HCT116 (cell line): ENCODE measurements at regions not wholly inside any gene's neighbourhood (a gene's known extent, or its start where the extent isn't known, plus 50 kb on each side); places are given as distances from the start of the nearest gene placed in this dataset.

ENCODE experiments used
- ATAC-seq: fragments of 200-7000 bp; cut with Tn5 transposase; 2 replicates; pipeline ENCODE4 v1.9.1; 2020; ENCODE audit warnings: mild to moderate bottlenecking, moderate library complexity
- BruUV-seq: library from RNA; stranded (reverse); fragments of 400-500 nt; replicated peaks from 2 replicates; lab custom pipeline; 2021; lab: Mats Ljungman, UMichigan
- CTCF ChIA-PET: fragments of 300-600 bp; sonication (Branson Sonifier 250); formaldehyde crosslinking; loops from one replicate; lab custom pipeline; 2021; ENCODE audit warnings: antibody characterized with exemption; lab: Charles Lee
- POLR2A ChIA-PET: fragments of 300-600, 350-600 bp; sonication (Branson Sonifier 250); formaldehyde crosslinking; loops from one replicate; lab custom pipeline; 2021; ENCODE audit warnings: antibody characterized with exemption; lab: Charles Lee
- RAD21 ChIA-PET, 2 experiments: fragments of 300-600 bp; sonication (Branson Sonifier 250); formaldehyde crosslinking; loops; one replicate each; lab custom pipeline; 2023; ENCODE audit warnings: low total read pairs in 2 of 2; ENCODE audit not compliant: uncharacterized antibody in 2 of 2, unreplicated experiment in 2 of 2, low non-redundant PET in 1 of 2; lab: Charles Lee
- DNase-seq: peaks from one replicate; pipeline ENCODE4 v3.0.0-alpha.2; 2010; ENCODE audit warnings: low read depth, low spot score
- H2AFZ ChIP-seq: fragments of 200-600 bp; shearing (Covaris generic), sonication (generic); 2 replicates; pipeline ENCODE4 v1.6.1; 2017; ENCODE audit warnings: low read depth, mixed run types, mixed read lengths, antibody characterized with exemption, low read length; ENCODE audit not compliant: poor library complexity, severe bottlenecking
- H3K27ac ChIP-seq: 2 replicates; pipeline ENCODE4 v1.5.1; 2012; ENCODE audit warnings: low read depth, low read length
- H3K27me3 ChIP-seq: fragments of 200-600 bp; sonication (generic); 2 replicates; pipeline ENCODE4 v1.6.1; 2016; ENCODE audit warnings: mixed run types, low read length, mixed read lengths; ENCODE audit not compliant: insufficient read depth
- H3K36me3 ChIP-seq, 2 experiments: fragments of 200-500 bp in 1 of 2; fragments of 200-600 bp in 1 of 2; sonication (Bioruptor generic) in 1 of 2; sonication (generic) in 1 of 2; 2 replicates each; pipeline versions ENCODE4 v1.5.1 to v1.6.1; 2014 to 2016; ENCODE audit warnings: low read length in 2 of 2, inconsistent platforms in 1 of 2, mixed read lengths in 1 of 2, mixed run types in 1 of 2; ENCODE audit not compliant: insufficient read depth in 2 of 2, control insufficient read depth in 1 of 2
- H3K4me1 ChIP-seq, 2 experiments: fragments of 200-600 bp in 1 of 2; sonication (generic) in 1 of 2; 2 replicates each; pipeline versions ENCODE4 v1.5.1 to v1.6.1; 2012 to 2017; ENCODE audit warnings: low read length in 2 of 2, inconsistent platforms in 1 of 2, mild to moderate bottlenecking in 1 of 2, mixed read lengths in 1 of 2, mixed run types in 1 of 2, moderate library complexity in 1 of 2; ENCODE audit not compliant: insufficient read depth in 2 of 2, control insufficient read depth in 1 of 2
- H3K4me2 ChIP-seq: fragments of 200-600 bp; sonication (generic); 2 replicates; pipeline ENCODE4 v1.6.1; 2017; ENCODE audit warnings: mixed run types, low read length, mixed read lengths
- H3K4me3 ChIP-seq, 2 experiments: fragments of 200-600 bp in 1 of 2; sonication (generic) in 1 of 2; replicated peaks in 1 of 2; 2 replicates each; pipeline ENCODE4 v1.5.1; 2011 to 2016; ENCODE audit warnings: low read length in 2 of 2, control low read depth in 1 of 2, low read depth in 1 of 2, mild to moderate bottlenecking in 1 of 2, mixed read lengths in 1 of 2, mixed run types in 1 of 2
- H3K79me2 ChIP-seq: fragments of 200-600 bp; sonication (generic); 2 replicates; pipeline ENCODE4 v1.6.1; 2017; ENCODE audit warnings: mild to moderate bottlenecking, mixed run types, low read length, moderate library complexity, mixed read lengths; ENCODE audit not compliant: insufficient read depth
- H3K9ac ChIP-seq: fragments of 200-600 bp; sonication (generic); 2 replicates; pipeline ENCODE4 v1.6.1; 2016; ENCODE audit warnings: low read length, mixed read lengths
- H3K9me2 ChIP-seq: fragments of 200-600 bp; sonication (generic), shearing (Covaris generic); 2 replicates; pipeline ENCODE4 v1.6.1; 2017; ENCODE audit warnings: mixed run types, mild to moderate bottlenecking, moderate library complexity; ENCODE audit not compliant: insufficient read depth
- H3K9me3 ChIP-seq, 2 experiments: fragments of 200-500 bp in 1 of 2; fragments of 200-600 bp in 1 of 2; sonication (Bioruptor generic) in 1 of 2; sonication (generic) in 1 of 2; 2 replicates each; pipeline ENCODE4 v1.6.1; 2014 to 2017; ENCODE audit warnings: low read length in 2 of 2, mixed read lengths in 2 of 2, inconsistent platforms in 1 of 2, low read depth in 1 of 2, mild to moderate bottlenecking in 1 of 2, mixed run types in 1 of 2, moderate library complexity in 1 of 2; ENCODE audit not compliant: control insufficient read depth in 1 of 2, insufficient read depth in 1 of 2
- H4K20me1 ChIP-seq: fragments of 200-600 bp; sonication (generic), shearing (Covaris generic); 2 replicates; pipeline ENCODE4 v1.6.1; 2017; ENCODE audit warnings: mixed run types, mild to moderate bottlenecking, moderate library complexity; ENCODE audit not compliant: insufficient read depth
- CBX3 ChIP-seq: IDR thresholded peaks from 2 replicates; pipeline ENCODE4 v1.6.1; 2012; ENCODE audit warnings: low read depth
- ELF1 ChIP-seq: IDR thresholded peaks from 2 replicates; pipeline ENCODE4 v1.6.1; 2012; ENCODE audit warnings: low read depth, borderline replicate concordance
- FOSL1 ChIP-seq: IDR thresholded peaks from 2 replicates; pipeline ENCODE4 v1.6.1; 2012; ENCODE audit warnings: low read depth
- JUND ChIP-seq: IDR thresholded peaks from 2 replicates; pipeline ENCODE4 v1.6.1; 2012
- POLR2A ChIP-seq: IDR thresholded peaks from 2 replicates; pipeline ENCODE4 v1.7.0; 2011; ENCODE audit warnings: borderline replicate concordance; ENCODE audit not compliant: insufficient read depth, insufficient read length; ENCODE audit errors: extremely low read depth
- RAD21 ChIP-seq: IDR thresholded peaks from 2 replicates; pipeline ENCODE4 v1.6.1; 2012; ENCODE audit warnings: low read depth, mild to moderate bottlenecking
- SIN3A ChIP-seq: IDR thresholded peaks from 2 replicates; pipeline ENCODE4 v1.6.1; 2012; ENCODE audit warnings: low read depth
- SP1 ChIP-seq: IDR thresholded peaks from 2 replicates; pipeline ENCODE4 v1.6.1; 2012; ENCODE audit warnings: low read depth
- SRF ChIP-seq: IDR thresholded peaks from 2 replicates; pipeline ENCODE4 v1.6.1; 2012; ENCODE audit warnings: low read depth
- TCF7L2 ChIP-seq: IDR thresholded peaks from 2 replicates; pipeline ENCODE4 v1.7.0; 2011; ENCODE audit warnings: borderline replicate concordance, inconsistent platforms; ENCODE audit not compliant: insufficient read depth, insufficient read length; ENCODE audit errors: extremely low read depth
- ZNF274 ChIP-seq: fragments of 200-500 bp; sonication (Bioruptor generic); IDR thresholded peaks from 2 replicates; pipeline ENCODE4 v1.6.1; 2014; ENCODE audit warnings: mild to moderate bottlenecking, low read depth, low read length, inconsistent platforms
- intact Hi-C: fragments of 100-400 bp; cut with micrococcal nuclease; formaldehyde crosslinking; loops from 2 replicates; pipeline ENCODE4 v1.10.0; 2022
- TF ChIP-seq, protein P1 (sequence below): IDR thresholded peaks from 2 replicates; pipeline ENCODE4 v1.6.1; 2012
- TF ChIP-seq, protein P2 (sequence below): IDR thresholded peaks from 2 replicates; pipeline ENCODE4 v1.6.1; 2012

DNA sequence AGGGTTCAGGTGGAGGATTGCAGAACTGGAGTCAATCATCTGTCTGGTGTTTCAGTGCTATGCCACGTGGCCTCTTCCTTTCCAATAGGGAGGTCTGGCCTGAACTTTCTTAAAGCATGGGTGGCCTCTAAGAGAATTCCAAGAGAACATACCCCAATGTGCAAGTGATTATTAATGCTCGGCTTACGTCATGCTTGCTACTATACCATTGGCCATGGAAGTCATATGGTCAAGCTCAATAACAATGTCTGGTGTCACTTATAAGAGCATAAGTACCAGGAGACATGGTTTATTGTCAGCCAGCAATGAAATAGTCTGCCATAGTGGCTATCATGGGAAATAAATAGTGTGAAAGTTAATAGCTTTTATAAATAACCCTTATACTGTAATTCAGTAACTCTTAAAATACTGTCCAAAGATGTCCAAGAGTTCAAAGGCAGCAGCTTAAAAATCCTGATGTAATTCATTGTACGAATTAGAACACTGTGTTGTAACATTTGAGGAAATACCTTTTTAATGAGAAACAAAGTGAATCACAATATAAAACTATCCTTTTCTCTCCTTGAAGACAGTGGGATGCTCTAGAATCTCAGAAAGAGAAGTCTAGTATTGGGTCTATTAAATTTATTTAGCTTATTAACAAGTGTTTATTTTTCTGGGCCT, 355.4 kb upstream of the PRR16 start (continued):
- TF ChIP-seq, protein P1, sequence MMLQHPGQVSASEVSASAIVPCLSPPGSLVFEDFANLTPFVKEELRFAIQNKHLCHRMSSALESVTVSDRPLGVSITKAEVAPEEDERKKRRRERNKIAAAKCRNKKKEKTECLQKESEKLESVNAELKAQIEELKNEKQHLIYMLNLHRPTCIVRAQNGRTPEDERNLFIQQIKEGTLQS = no peak
- TF ChIP-seq ELF1 (no peak), POLR2A (no peak), FOSL1 (no peak)
- TF ChIP-seq, protein P2, sequence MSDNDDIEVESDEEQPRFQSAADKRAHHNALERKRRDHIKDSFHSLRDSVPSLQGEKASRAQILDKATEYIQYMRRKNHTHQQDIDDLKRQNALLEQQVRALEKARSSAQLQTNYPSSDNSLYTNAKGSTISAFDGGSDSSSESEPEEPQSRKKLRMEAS = no peak

DNA sequence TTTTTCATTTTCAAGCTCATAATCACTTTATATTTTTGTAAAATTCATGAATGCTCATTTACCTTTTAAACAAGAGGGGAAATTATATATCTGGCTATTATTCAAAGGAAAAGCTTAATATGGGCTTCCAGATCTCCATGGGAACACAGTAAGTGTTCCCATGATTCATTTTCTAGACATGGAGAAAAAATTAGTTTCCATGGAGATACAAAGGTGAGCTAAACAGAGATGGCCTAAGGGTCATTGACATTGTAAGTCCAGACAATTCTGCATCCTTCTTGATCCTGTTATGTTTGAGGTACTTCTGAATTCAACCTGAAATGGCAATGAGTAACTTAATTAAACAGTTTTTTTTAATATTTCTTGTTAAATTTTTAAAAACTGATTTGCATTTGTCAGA, 341.4 kb upstream of the PRR16 start:
- H3K4me3 ChIP-seq = no peak overlapping the region
- CTCF ChIA-PET = no interaction called here
- no peak for TF ChIP-seq FOSL1
- TF ChIP-seq, all 23 proteins: peak for 0
- H3K9me2 ChIP-seq = no peaks in the 10 kb centered on the region; the same call in 1 of the 2 replicates
- RAD21 ChIA-PET = no interaction called here
- H4K20me1 ChIP-seq = no peaks in the 10 kb centered on the region
- no peak overlapping the region for H3K9ac ChIP-seq
- H3K9me3 ChIP-seq = no peaks in the 10 kb centered on the region
- BruUV-seq = no TSS peak
- H3K4me2 ChIP-seq = no peak overlapping the region
- no peaks in the 10 kb centered on the region for H3K4me1 ChIP-seq
- intact Hi-C loops = no loop called here
- no peaks in the 10 kb centered on the region for H3K27me3 ChIP-seq
- POLR2A ChIA-PET = no interaction called here
- DNase-seq (no peak), ATAC-seq (no peak)
- H2AFZ ChIP-seq = no peak overlapping the region
- H3K36me3 ChIP-seq = no peaks in the 10 kb centered on the region
- H3K79me2 ChIP-seq = no peaks in the 10 kb centered on the region
- no peak overlapping the region for H3K27ac ChIP-seq

DNA sequence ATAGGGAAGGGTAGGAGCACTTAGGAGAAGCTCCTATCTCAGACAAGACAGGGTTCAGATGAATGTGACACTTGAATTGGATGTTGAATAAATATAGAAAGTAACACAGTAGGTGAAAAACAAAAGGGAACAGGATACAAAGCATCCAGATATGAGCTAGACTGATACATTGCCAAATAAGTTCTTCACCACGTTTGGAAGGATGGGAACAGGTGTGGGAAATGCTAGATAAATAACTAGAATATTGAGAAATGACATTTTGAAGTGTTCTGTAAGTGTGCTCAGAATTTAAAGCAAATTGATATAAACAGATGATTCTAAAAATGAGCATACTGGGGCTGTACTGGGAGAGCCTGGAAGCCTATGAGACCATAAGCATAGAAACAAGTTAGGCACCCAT, 340.1 kb upstream of the PRR16 start:
- H4K20me1 ChIP-seq = no peaks in the 10 kb centered on the region
- no peaks in the 10 kb centered on the region for H3K9me3 ChIP-seq
- H3K9ac ChIP-seq = no peak overlapping the region
- H3K4me1 ChIP-seq = no peaks in the 10 kb centered on the region
- BruUV-seq = no TSS peak
- no peaks in the 10 kb centered on the region for H3K27me3 ChIP-seq
- no peaks in the 10 kb centered on the region for H3K36me3 ChIP-seq
- no peak overlapping the region for H3K4me3 ChIP-seq
- ChIA-PET RAD21 (no interaction called here), POLR2A (no interaction called here), CTCF (no interaction called here)
- H3K9me2 ChIP-seq = no peaks in the 10 kb centered on the region; the same call in 1 of the 2 replicates
- ATAC-seq (no peak), DNase-seq (no peak)
- H2AFZ ChIP-seq = no peak overlapping the region
- no peak for TF ChIP-seq ZNF274
- no peak for TF ChIP-seq JUND
- TF ChIP-seq, protein P2 = no peak
- no peak for TF ChIP-seq ELF1
- no peak for TF ChIP-seq TCF7L2
- no peak for TF ChIP-seq SRF
- TF ChIP-seq RAD21 = no peak
- TF ChIP-seq SP1 = no peak
- no peak for TF ChIP-seq SIN3A
- TF ChIP-seq POLR2A = no peak
- no peak for TF ChIP-seq CBX3
- intact Hi-C loops = no loop called here
- no peak overlapping the region for H3K4me2 ChIP-seq
- no peak overlapping the region for H3K27ac ChIP-seq
- H3K79me2 ChIP-seq = no peaks in the 10 kb centered on the region
